ENCODE measurements at regions not wholly inside any gene's neighbourhood (a gene's known extent, or its start where the extent isn't known, plus 50 kb on each side); places are given as distances from the start of the nearest gene placed in this dataset.

- no peaks in the 10 kb centered on the region for H3K36me3 ChIP-seq (replicated peaks in 1 of 2; ENCODE audit: insufficient read depth in 1 of 2, low read depth in 2 of 2)
- TF ChIP-seq POLR2A (IDR thresholded peaks at IDR 0.05) (no peak), CTCF (IDR thresholded peaks at IDR 0.05) (no peak)
- H3K9me3 ChIP-seq = no peaks in the 10 kb centered on the region
- no peak overlapping the region for H3K27ac ChIP-seq
- H3K4me3 ChIP-seq = no peak overlapping the region
- ATAC-seq (no peak), DNase-seq (peak in 1 of 4 donors; percentile 12)
- WGBS, 2 donors = 84 to 93% methylated on average over 4 of the region's 4 CpGs
- intact Hi-C loops (cut with DNase I) = no loop called here
- no peaks in the 10 kb centered on the region for H3K27me3 ChIP-seq
- H3K4me1 ChIP-seq = no peaks in the 10 kb centered on the region
Observed at GRCh38 chr10:76675951-76676587, 961.5 kb downstream of the KCNMA1 start.

GRCh38 chr10:76675561-76675950, 962.1 kb downstream of the KCNMA1 start:
- Histone ChIP-seq H3K4me3 (no peak overlapping the region), H3K36me3 (replicated peaks in 1 of 2; ENCODE audit: insufficient read depth in 1 of 2, low read depth in 2 of 2) (no peaks in the 10 kb centered on the region), H3K27ac (no peak overlapping the region), H3K27me3 (no peaks in the 10 kb centered on the region), H3K4me1 (no peaks in the 10 kb centered on the region), H3K9me3 (no peaks in the 10 kb centered on the region)
- no peak for TF ChIP-seq POLR2A (IDR thresholded peaks at IDR 0.05)
- no peak for TF ChIP-seq CTCF (IDR thresholded peaks at IDR 0.05)
- DNase-seq (no peak), ATAC-seq (no peak)
- intact Hi-C loops (cut with DNase I) = no loop called here
- WGBS, 2 donors = 72 to 75% methylated on average over 3 of the region's 3 CpGs

- TF ChIP-seq CTCF (IDR thresholded peaks at IDR 0.05) (no peak), POLR2A (IDR thresholded peaks at IDR 0.05) (no peak)
- Histone ChIP-seq H3K9me3 (no peaks in the 10 kb centered on the region), H3K4me3 (no peak overlapping the region), H3K27me3 (no peaks in the 10 kb centered on the region), H3K36me3 (replicated peaks in 1 of 2; ENCODE audit: insufficient read depth in 1 of 2, low read depth in 2 of 2) (no peaks in the 10 kb centered on the region), H3K27ac (no peak overlapping the region), H3K4me1 (peaks cover 12% of the 10 kb centered on the region)
- 43 to 54% methylated on average over 4 of the region's 4 CpGs for WGBS, 2 donors
- intact Hi-C loops (cut with DNase I) = no loop called here
- DNase-seq = peak in 1 of 4 donors; percentile 20
- peak; percentile 66 for ATAC-seq
Observed at GRCh38 chr10:76667408-76668370, 969.9 kb downstream of the KCNMA1 start.

GRCh38 chr10:76666891-76667290, 970.7 kb downstream of the KCNMA1 start:
- DNase-seq = no peak
- Histone ChIP-seq H3K36me3 (replicated peaks in 1 of 2; ENCODE audit: insufficient read depth in 1 of 2, low read depth in 2 of 2) (no peaks in the 10 kb centered on the region), H3K9me3 (no peaks in the 10 kb centered on the region), H3K4me3 (no peak overlapping the region), H3K27me3 (no peaks in the 10 kb centered on the region), H3K4me1 (peaks cover 12% of the 10 kb centered on the region), H3K27ac (no peak overlapping the region)
- 87 to 88% methylated on average over 1 of the region's 1 CpG for WGBS, 2 donors
- intact Hi-C loops (cut with DNase I) = no loop called here
- ATAC-seq = no peak
- TF ChIP-seq POLR2A (IDR thresholded peaks at IDR 0.05) (no peak), CTCF (IDR thresholded peaks at IDR 0.05) (no peak)

All from body of pancreas (tissue), 4 donors.